H7 (cell line): ENCODE measurements at regions not wholly inside any gene's neighbourhood (a gene's known extent, or its start where the extent isn't known, plus 50 kb on each side); places are given as distances from the start of the nearest gene placed in this dataset.

Experiments
- DNase-seq: peaks from one replicate; pipeline ENCODE4 v3.0.0; 2012
- H3K27me3 ChIP-seq: 2 replicates; pipeline ENCODE4 v1.6.0; 2011; ENCODE audit warnings: mild to moderate bottlenecking, low read length; ENCODE audit not compliant: control insufficient read depth, insufficient read depth
- H3K36me3 ChIP-seq: replicated peaks from 2 replicates; pipeline ENCODE4 v1.5.1; 2011; ENCODE audit warnings: low read length; ENCODE audit not compliant: control insufficient read depth, insufficient read depth
- H3K4me3 ChIP-seq: 2 replicates; pipeline ENCODE4 v1.5.1; 2011; ENCODE audit warnings: low read depth, mild to moderate bottlenecking, control low read depth, low read length, moderate library complexity; ENCODE audit not compliant: insufficient read depth

- no peaks in the 10 kb centered on the region for H3K36me3 ChIP-seq
- peak; percentile 79 for DNase-seq
Measured at GRCh38 chr1:18041685-18042355, 65.8 kb upstream of the IGSF21 start.

GRCh38 chr1:18043871-18044270, 63.7 kb upstream of the IGSF21 start:
- Histone ChIP-seq H3K36me3 (no peaks in the 10 kb centered on the region), H3K27me3 (peaks cover 6% of the 10 kb centered on the region), H3K4me3 (no peak overlapping the region)
- no peak for DNase-seq

More at GRCh38 chr1:18041685-18042355, 65.8 kb upstream of the IGSF21 start:
- Histone ChIP-seq H3K4me3 (no peak overlapping the region), H3K27me3 (peaks cover 3% of the 10 kb centered on the region)

- peaks cover 6% of the 10 kb centered on the region for H3K27me3 ChIP-seq
- H3K36me3 ChIP-seq: no peaks in the 10 kb centered on the region
- DNase-seq: peak; percentile 60
- H3K4me3 ChIP-seq: no peak overlapping the region
Measured at GRCh38 chr1:18045203-18045602, 62.4 kb upstream of the IGSF21 start.

- Histone ChIP-seq H3K36me3 (no peaks in the 10 kb centered on the region), H3K4me3 (no peak overlapping the region), H3K27me3 (peaks cover 6% of the 10 kb centered on the region)
- DNase-seq: no peak
Measured at GRCh38 chr1:18045621-18046020, 62.0 kb upstream of the IGSF21 start.

GRCh38 chr1:18047122-18047521, 60.5 kb upstream of the IGSF21 start:
- Histone ChIP-seq H3K27me3 (peaks cover 9% of the 10 kb centered on the region), H3K4me3 (no peak overlapping the region), H3K36me3 (no peaks in the 10 kb centered on the region)
- no peak for DNase-seq

GRCh38 chr1:18049228-18049627, 58.4 kb upstream of the IGSF21 start:
- Histone ChIP-seq H3K4me3 (no peak overlapping the region), H3K27me3 (peaks cover 15% of the 10 kb centered on the region), H3K36me3 (no peaks in the 10 kb centered on the region)
- no peak for DNase-seq

- Histone ChIP-seq H3K36me3 (no peaks in the 10 kb centered on the region), H3K27me3 (peaks cover 15% of the 10 kb centered on the region), H3K4me3 (no peak overlapping the region)
- DNase-seq: no peak
Measured at GRCh38 chr1:18052671-18053070, 54.9 kb upstream of the IGSF21 start.

- Histone ChIP-seq H3K27me3 (peaks cover 16% of the 10 kb centered on the region), H3K36me3 (no peaks in the 10 kb centered on the region), H3K4me3 (no peak overlapping the region)
- no peak for DNase-seq
Measured at GRCh38 chr1:18055156-18055555, 52.4 kb upstream of the IGSF21 start.

GRCh38 chr1:18056545-18056944, 51.1 kb upstream of the IGSF21 start:
- no peak for DNase-seq
- Histone ChIP-seq H3K36me3 (no peaks in the 10 kb centered on the region), H3K27me3 (peaks cover 16% of the 10 kb centered on the region), H3K4me3 (no peak overlapping the region)

GRCh38 chr1:18057623-18058022, 50.0 kb upstream of the IGSF21 start:
- DNase-seq: no peak
- Histone ChIP-seq H3K36me3 (no peaks in the 10 kb centered on the region), H3K4me3 (no peak overlapping the region), H3K27me3 (peaks cover 12% of the 10 kb centered on the region)
